HCT116 (cell line): ENCODE measurements at regions not wholly inside any gene's neighbourhood (a gene's known extent, or its start where the extent isn't known, plus 50 kb on each side); places are given as distances from the start of the nearest gene placed in this dataset.

Experiments
- ATAC-seq: fragments of 200-7000 bp; cut with Tn5 transposase; 2 replicates; pipeline ENCODE4 v1.9.1; 2020; ENCODE audit warnings: mild to moderate bottlenecking, moderate library complexity
- BruUV-seq: library from RNA; stranded (reverse); fragments of 400-500 nt; replicated peaks from 2 replicates; lab custom pipeline; 2021; lab: Mats Ljungman, UMichigan
- CTCF ChIA-PET: fragments of 300-600 bp; sonication (Branson Sonifier 250); formaldehyde crosslinking; loops from one replicate; lab custom pipeline; 2021; ENCODE audit warnings: antibody characterized with exemption; lab: Charles Lee
- POLR2A ChIA-PET: fragments of 300-600, 350-600 bp; sonication (Branson Sonifier 250); formaldehyde crosslinking; loops from one replicate; lab custom pipeline; 2021; ENCODE audit warnings: antibody characterized with exemption; lab: Charles Lee
- RAD21 ChIA-PET, 2 experiments: fragments of 300-600 bp; sonication (Branson Sonifier 250); formaldehyde crosslinking; loops; one replicate each; lab custom pipeline; 2023; ENCODE audit warnings: low total read pairs in 2 of 2; ENCODE audit not compliant: uncharacterized antibody in 2 of 2, unreplicated experiment in 2 of 2, low non-redundant PET in 1 of 2; lab: Charles Lee
- DNase-seq: peaks from one replicate; pipeline ENCODE4 v3.0.0-alpha.2; 2010; ENCODE audit warnings: low read depth, low spot score
- H2AFZ ChIP-seq: fragments of 200-600 bp; shearing (Covaris generic), sonication (generic); 2 replicates; pipeline ENCODE4 v1.6.1; 2017; ENCODE audit warnings: low read depth, mixed run types, mixed read lengths, antibody characterized with exemption, low read length; ENCODE audit not compliant: poor library complexity, severe bottlenecking
- H3K27ac ChIP-seq: 2 replicates; pipeline ENCODE4 v1.5.1; 2012; ENCODE audit warnings: low read depth, low read length
- H3K27me3 ChIP-seq: fragments of 200-600 bp; sonication (generic); 2 replicates; pipeline ENCODE4 v1.6.1; 2016; ENCODE audit warnings: mixed run types, low read length, mixed read lengths; ENCODE audit not compliant: insufficient read depth
- H3K36me3 ChIP-seq, 2 experiments: fragments of 200-500 bp in 1 of 2; fragments of 200-600 bp in 1 of 2; sonication (Bioruptor generic) in 1 of 2; sonication (generic) in 1 of 2; 2 replicates each; pipeline versions ENCODE4 v1.5.1 to v1.6.1; 2014 to 2016; ENCODE audit warnings: low read length in 2 of 2, inconsistent platforms in 1 of 2, mixed read lengths in 1 of 2, mixed run types in 1 of 2; ENCODE audit not compliant: insufficient read depth in 2 of 2, control insufficient read depth in 1 of 2
- H3K4me1 ChIP-seq, 2 experiments: fragments of 200-600 bp in 1 of 2; sonication (generic) in 1 of 2; 2 replicates each; pipeline versions ENCODE4 v1.5.1 to v1.6.1; 2012 to 2017; ENCODE audit warnings: low read length in 2 of 2, inconsistent platforms in 1 of 2, mild to moderate bottlenecking in 1 of 2, mixed read lengths in 1 of 2, mixed run types in 1 of 2, moderate library complexity in 1 of 2; ENCODE audit not compliant: insufficient read depth in 2 of 2, control insufficient read depth in 1 of 2
- H3K4me2 ChIP-seq: fragments of 200-600 bp; sonication (generic); 2 replicates; pipeline ENCODE4 v1.6.1; 2017; ENCODE audit warnings: mixed run types, low read length, mixed read lengths
- H3K4me3 ChIP-seq, 2 experiments: fragments of 200-600 bp in 1 of 2; sonication (generic) in 1 of 2; replicated peaks in 1 of 2; 2 replicates each; pipeline ENCODE4 v1.5.1; 2011 to 2016; ENCODE audit warnings: low read length in 2 of 2, control low read depth in 1 of 2, low read depth in 1 of 2, mild to moderate bottlenecking in 1 of 2, mixed read lengths in 1 of 2, mixed run types in 1 of 2
- H3K79me2 ChIP-seq: fragments of 200-600 bp; sonication (generic); 2 replicates; pipeline ENCODE4 v1.6.1; 2017; ENCODE audit warnings: mild to moderate bottlenecking, mixed run types, low read length, moderate library complexity, mixed read lengths; ENCODE audit not compliant: insufficient read depth
- H3K9ac ChIP-seq: fragments of 200-600 bp; sonication (generic); 2 replicates; pipeline ENCODE4 v1.6.1; 2016; ENCODE audit warnings: low read length, mixed read lengths
- H3K9me2 ChIP-seq: fragments of 200-600 bp; sonication (generic), shearing (Covaris generic); 2 replicates; pipeline ENCODE4 v1.6.1; 2017; ENCODE audit warnings: mixed run types, mild to moderate bottlenecking, moderate library complexity; ENCODE audit not compliant: insufficient read depth
- H3K9me3 ChIP-seq, 2 experiments: fragments of 200-500 bp in 1 of 2; fragments of 200-600 bp in 1 of 2; sonication (Bioruptor generic) in 1 of 2; sonication (generic) in 1 of 2; 2 replicates each; pipeline ENCODE4 v1.6.1; 2014 to 2017; ENCODE audit warnings: low read length in 2 of 2, mixed read lengths in 2 of 2, inconsistent platforms in 1 of 2, low read depth in 1 of 2, mild to moderate bottlenecking in 1 of 2, mixed run types in 1 of 2, moderate library complexity in 1 of 2; ENCODE audit not compliant: control insufficient read depth in 1 of 2, insufficient read depth in 1 of 2
- H4K20me1 ChIP-seq: fragments of 200-600 bp; sonication (generic), shearing (Covaris generic); 2 replicates; pipeline ENCODE4 v1.6.1; 2017; ENCODE audit warnings: mixed run types, mild to moderate bottlenecking, moderate library complexity; ENCODE audit not compliant: insufficient read depth
- EGR1 ChIP-seq: IDR thresholded peaks from 2 replicates; pipeline ENCODE4 v1.6.1; 2012; ENCODE audit warnings: low read depth
- ELF1 ChIP-seq: IDR thresholded peaks from 2 replicates; pipeline ENCODE4 v1.6.1; 2012; ENCODE audit warnings: low read depth, borderline replicate concordance
- EZH2 ChIP-seq: fragments of 200-600 bp; sonication (generic); IDR thresholded peaks from 2 replicates; pipeline ENCODE4 v1.6.1; 2017; ENCODE audit warnings: antibody characterized with exemption, mixed run types
- EZH2phosphoT487 ChIP-seq: fragments of 200-600 bp; IDR thresholded peaks from 2 replicates; pipeline ENCODE4 v1.6.1; 2018; ENCODE audit warnings: antibody characterized with exemption, borderline replicate concordance
- FOSL1 ChIP-seq: IDR thresholded peaks from 2 replicates; pipeline ENCODE4 v1.6.1; 2012; ENCODE audit warnings: low read depth
- REST ChIP-seq: IDR thresholded peaks from 2 replicates; pipeline ENCODE4 v1.6.1; 2012; ENCODE audit warnings: low read depth
- SIN3A ChIP-seq: IDR thresholded peaks from 2 replicates; pipeline ENCODE4 v1.6.1; 2012; ENCODE audit warnings: low read depth
- SP1 ChIP-seq: IDR thresholded peaks from 2 replicates; pipeline ENCODE4 v1.6.1; 2012; ENCODE audit warnings: low read depth
- ZFX ChIP-seq: fragments of 450-650 bp; IDR thresholded peaks from 2 replicates; pipeline ENCODE4 v1.6.1; 2017
- ZNF274 ChIP-seq: fragments of 200-500 bp; sonication (Bioruptor generic); IDR thresholded peaks from 2 replicates; pipeline ENCODE4 v1.6.1; 2014; ENCODE audit warnings: mild to moderate bottlenecking, low read depth, low read length, inconsistent platforms
- intact Hi-C: fragments of 100-400 bp; cut with micrococcal nuclease; formaldehyde crosslinking; loops from 2 replicates; pipeline ENCODE4 v1.10.0; 2022
- TF ChIP-seq, protein P1 (sequence below), 3 experiments: fragments of 200-600 bp in 1 of 3; sonication (generic) in 1 of 3; IDR thresholded peaks in 2 of 3; conservative IDR thresholded peaks in 1 of 3; 2 replicates each; pipeline ENCODE4 v1.5.1; 2012 to 2017; ENCODE audit warnings: low read depth in 2 of 3, low read length in 2 of 3, antibody characterized with exemption in 1 of 3, borderline replicate concordance in 1 of 3, control low read depth in 1 of 3, mild to moderate bottlenecking in 1 of 3, mixed read lengths in 1 of 3, mixed run types in 1 of 3, moderate library complexity in 1 of 3; ENCODE audit not compliant: insufficient read depth in 1 of 3
- TF ChIP-seq, protein P2 (sequence below): IDR thresholded peaks from 2 replicates; pipeline ENCODE4 v1.6.1; 2012

GRCh38 chr17:13288248-13288647 lies 270.4 kb upstream of the ELAC2 start:
- Histone ChIP-seq H3K79me2 (no peaks in the 10 kb centered on the region), H3K9me2 (no peaks in the 10 kb centered on the region), H3K4me3 (no peak overlapping the region), H3K36me3 (no peaks in the 10 kb centered on the region), H3K9me3 (no peaks in the 10 kb centered on the region), H3K4me1 (no peaks in the 10 kb centered on the region), H2AFZ (no peak overlapping the region), H3K27ac (no peak overlapping the region), H3K27me3 (no peaks in the 10 kb centered on the region), H4K20me1 (no peaks in the 10 kb centered on the region), H3K4me2 (no peak overlapping the region), H3K9ac (no peak overlapping the region)
- no peak for ATAC-seq
- ChIA-PET CTCF (no interaction called here), RAD21 (no interaction called here), POLR2A (no interaction called here)
- TF ChIP-seq ZFX (no peak), ELF1 (no peak), SIN3A (no peak), EZH2phosphoT487 (no peak), REST (no peak), FOSL1 (no peak)
- no peak for DNase-seq
- no TSS peak for BruUV-seq
- intact Hi-C loops, result no loop called here

GRCh38 chr17:13287226-13287625 lies 269.4 kb upstream of the ELAC2 start:
- no peaks in the 10 kb centered on the region for H3K4me1 ChIP-seq
- no peaks in the 10 kb centered on the region for H4K20me1 ChIP-seq
- RAD21 ChIA-PET, result no interaction called here
- H3K27ac ChIP-seq, result no peak overlapping the region
- no peak overlapping the region for H2AFZ ChIP-seq
- no peaks in the 10 kb centered on the region for H3K9me2 ChIP-seq
- CTCF ChIA-PET, result no interaction called here
- BruUV-seq, result no TSS peak
- H3K4me3 ChIP-seq, result no peak overlapping the region
- no peaks in the 10 kb centered on the region for H3K79me2 ChIP-seq
- no peak overlapping the region for H3K4me2 ChIP-seq
- intact Hi-C loops, result no loop called here
- POLR2A ChIA-PET, result no interaction called here
- no peaks in the 10 kb centered on the region for H3K9me3 ChIP-seq
- ATAC-seq (no peak), DNase-seq (no peak)
- H3K27me3 ChIP-seq, result no peaks in the 10 kb centered on the region
- H3K36me3 ChIP-seq, result no peaks in the 10 kb centered on the region
- no peak overlapping the region for H3K9ac ChIP-seq
- TF ChIP-seq EZH2phosphoT487 (no peak), REST (no peak), SP1 (no peak), EZH2 (no peak), ELF1 (no peak), ZNF274 (no peak), EGR1 (no peak)
- TF ChIP-seq, protein P1, sequence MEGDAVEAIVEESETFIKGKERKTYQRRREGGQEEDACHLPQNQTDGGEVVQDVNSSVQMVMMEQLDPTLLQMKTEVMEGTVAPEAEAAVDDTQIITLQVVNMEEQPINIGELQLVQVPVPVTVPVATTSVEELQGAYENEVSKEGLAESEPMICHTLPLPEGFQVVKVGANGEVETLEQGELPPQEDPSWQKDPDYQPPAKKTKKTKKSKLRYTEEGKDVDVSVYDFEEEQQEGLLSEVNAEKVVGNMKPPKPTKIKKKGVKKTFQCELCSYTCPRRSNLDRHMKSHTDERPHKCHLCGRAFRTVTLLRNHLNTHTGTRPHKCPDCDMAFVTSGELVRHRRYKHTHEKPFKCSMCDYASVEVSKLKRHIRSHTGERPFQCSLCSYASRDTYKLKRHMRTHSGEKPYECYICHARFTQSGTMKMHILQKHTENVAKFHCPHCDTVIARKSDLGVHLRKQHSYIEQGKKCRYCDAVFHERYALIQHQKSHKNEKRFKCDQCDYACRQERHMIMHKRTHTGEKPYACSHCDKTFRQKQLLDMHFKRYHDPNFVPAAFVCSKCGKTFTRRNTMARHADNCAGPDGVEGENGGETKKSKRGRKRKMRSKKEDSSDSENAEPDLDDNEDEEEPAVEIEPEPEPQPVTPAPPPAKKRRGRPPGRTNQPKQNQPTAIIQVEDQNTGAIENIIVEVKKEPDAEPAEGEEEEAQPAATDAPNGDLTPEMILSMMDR (IDR thresholded peaks at IDR 0.05 in 2 of 3, conservative IDR thresholded peaks at IDR 0.05 in 1 of 3; ENCODE audit: borderline replicate concordance in 1 of 3, insufficient read depth in 1 of 3, low read depth in 2 of 3, low read length in 2 of 3), result no peak
- TF ChIP-seq, protein P2, sequence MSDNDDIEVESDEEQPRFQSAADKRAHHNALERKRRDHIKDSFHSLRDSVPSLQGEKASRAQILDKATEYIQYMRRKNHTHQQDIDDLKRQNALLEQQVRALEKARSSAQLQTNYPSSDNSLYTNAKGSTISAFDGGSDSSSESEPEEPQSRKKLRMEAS, result no peak
